GM23338 (cell line): ENCODE measurements at regions not wholly inside any gene's neighbourhood (a gene's known extent, or its start where the extent isn't known, plus 50 kb on each side); places are given as distances from the start of the nearest gene placed in this dataset.

Experiments used
- ATAC-seq: fragments of 200-7000 bp; cut with Tn5 transposase; 3 replicates; pipeline ENCODE4 v1.9.1; 2020
- DNase-seq: peaks from one replicate; pipeline ENCODE4 v3.0.0-alpha.2; 2015; ENCODE audit warnings: low spot score
- H2AFZ ChIP-seq: fragments of 200-600 bp; sonication (generic); 2 replicates; pipeline ENCODE4 v1.8.0; 2016; ENCODE audit warnings: antibody characterized with exemption, mild to moderate bottlenecking, moderate library complexity
- H3F3A ChIP-seq: fragments of 200-600 bp; sonication (generic); replicated peaks from 2 replicates; pipeline ENCODE4 v1.8.0; 2017; ENCODE audit warnings: antibody characterized with exemption, mixed run types, low read depth
- H3K27ac ChIP-seq: fragments of 200-600 bp; sonication (generic); 2 replicates; pipeline ENCODE4 v1.6.1; 2016; ENCODE audit warnings: low read depth
- H3K27me3 ChIP-seq: fragments of 200-600 bp; sonication (generic); 2 replicates; pipeline ENCODE4 v1.8.0; 2016; ENCODE audit warnings: mild to moderate bottlenecking, mixed run types, moderate library complexity; ENCODE audit not compliant: insufficient read depth
- H3K36me3 ChIP-seq: fragments of 200-600 bp; sonication (generic); 2 replicates; pipeline ENCODE4 v1.8.0; 2016; ENCODE audit warnings: mild to moderate bottlenecking; ENCODE audit not compliant: insufficient read depth
- H3K4me1 ChIP-seq: fragments of 200-600 bp; sonication (generic); 2 replicates; pipeline ENCODE4 v1.8.0; 2016; ENCODE audit warnings: mild to moderate bottlenecking, moderate library complexity; ENCODE audit not compliant: insufficient read depth
- H3K4me2 ChIP-seq: fragments of 200-600 bp; sonication (generic); 2 replicates; pipeline ENCODE4 v1.7.1; 2017; ENCODE audit warnings: mixed run types
- H3K4me3 ChIP-seq: fragments of 200-600 bp; sonication (generic); 2 replicates; pipeline ENCODE4 v1.6.1; 2016; ENCODE audit warnings: mixed run types
- H3K79me2 ChIP-seq: fragments of 200-600 bp; sonication (generic); replicated peaks from 2 replicates; pipeline ENCODE4 v1.8.0; 2017; ENCODE audit warnings: mild to moderate bottlenecking; ENCODE audit not compliant: insufficient read depth
- H3K9me2 ChIP-seq: fragments of 200-600 bp; sonication (generic); 2 replicates; pipeline ENCODE4 v1.8.0; 2017; ENCODE audit not compliant: insufficient read depth
- H4K20me1 ChIP-seq: fragments of 200-600 bp; sonication (generic); replicated peaks from 2 replicates; pipeline ENCODE4 v1.8.0; 2017; ENCODE audit warnings: mild to moderate bottlenecking; ENCODE audit not compliant: insufficient read depth
- H3K27ac Mint-ChIP-seq: 2 replicates; pipeline ENCODE4 v1.8.0; 2020; ENCODE audit warnings: inconsistent platforms, mild to moderate bottlenecking, moderate library complexity, mixed read lengths
- H3K27me3 Mint-ChIP-seq: 3 replicates; pipeline ENCODE4 v1.8.0; 2022; ENCODE audit warnings: low read depth, mild to moderate bottlenecking, moderate library complexity, mixed read lengths, inconsistent platforms; ENCODE audit not compliant: insufficient read depth, poor library complexity
- H3K36me3 Mint-ChIP-seq: 3 replicates; pipeline ENCODE4 v1.8.0; 2021; ENCODE audit warnings: low read depth, mild to moderate bottlenecking, inconsistent platforms, moderate library complexity, mixed read lengths
- H3K4me1 Mint-ChIP-seq: 3 replicates; pipeline ENCODE4 v1.8.0; 2020; ENCODE audit warnings: mild to moderate bottlenecking, inconsistent platforms, mixed read lengths
- H3K4me3 Mint-ChIP-seq: 3 replicates; pipeline ENCODE4 v1.8.0; 2021; ENCODE audit warnings: moderate library complexity, mild to moderate bottlenecking, inconsistent platforms, mixed read lengths
- H3K9me3 Mint-ChIP-seq: 3 replicates; pipeline ENCODE4 v1.8.0; 2020; ENCODE audit warnings: moderate library complexity, mild to moderate bottlenecking, inconsistent platforms, mixed read lengths
- CREB1 ChIP-seq: fragments of 250-450 bp; sonication (Bioruptor Pico); IDR thresholded peaks from 2 replicates; pipeline ENCODE4 v1.5.0; 2020; ENCODE audit warnings: low read depth, mild to moderate bottlenecking, moderate library complexity
- JUNB ChIP-seq: IDR thresholded peaks from one replicate; pipeline ENCODE4 v1.6.1; 2016; ENCODE audit warnings: antibody characterized with exemption; ENCODE audit not compliant: unreplicated experiment
- NANOG ChIP-seq: IDR thresholded peaks from 2 replicates; pipeline ENCODE4 v1.6.1; 2016; ENCODE audit warnings: antibody characterized with exemption, borderline replicate concordance
- STAT1 ChIP-seq: IDR thresholded peaks from one replicate; pipeline ENCODE4 v1.6.1; 2016; ENCODE audit warnings: antibody characterized with exemption; ENCODE audit not compliant: unreplicated experiment
- ZNF114 ChIP-seq: fragments of 250-450 bp; sonication (Bioruptor Pico); IDR thresholded peaks from 2 replicates; pipeline ENCODE4 v1.5.0; 2020; ENCODE audit warnings: mild to moderate bottlenecking, moderate library complexity
- ZNF331 ChIP-seq: fragments of 250-450 bp; sonication (Bioruptor Pico); IDR thresholded peaks from 2 replicates; pipeline ENCODE4 v1.5.0; 2020; ENCODE audit warnings: low read depth, mild to moderate bottlenecking, moderate library complexity
- TF ChIP-seq, protein P1 (sequence below): IDR thresholded peaks from one replicate; pipeline ENCODE4 v1.6.1; 2018; ENCODE audit warnings: antibody characterized with exemption; ENCODE audit not compliant: unreplicated experiment
- TF ChIP-seq, protein P2 (sequence below): IDR thresholded peaks from 2 replicates; pipeline ENCODE4 v1.6.1; 2016; ENCODE audit warnings: antibody characterized with exemption

DNA sequence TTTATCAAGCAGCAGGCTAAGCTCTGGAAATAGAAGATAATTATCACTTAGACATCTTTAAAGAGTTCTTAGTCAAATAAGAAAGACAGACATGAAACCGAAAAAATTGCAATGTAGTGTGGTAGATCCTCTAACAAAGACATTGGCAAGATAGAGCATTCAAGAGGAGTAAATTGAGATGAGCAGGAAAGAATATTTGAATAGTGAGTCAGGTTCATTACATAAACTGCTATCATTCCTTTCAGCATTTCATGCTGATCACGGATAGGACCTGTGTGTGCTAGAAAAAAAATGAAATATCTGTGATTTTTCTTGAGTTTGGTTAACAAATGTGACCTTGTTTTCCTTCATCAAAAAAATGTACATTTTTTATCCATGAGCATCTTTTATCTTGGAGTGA lies 460.9 kb downstream of the OTOL1 start:
- Histone ChIP-seq H2AFZ (no peak overlapping the region), H3K4me2 (no peak overlapping the region), H3K9me2 (peaks cover 2% of the 10 kb centered on the region; the same call in 1 of the 2 replicates), H3K27ac (no peak overlapping the region), H3F3A (no peaks in the 10 kb centered on the region), H4K20me1 (no peaks in the 10 kb centered on the region), H3K4me1 (no peaks in the 10 kb centered on the region), H3K4me3 (no peak overlapping the region), H3K36me3 (no peaks in the 10 kb centered on the region), H3K27me3 (no peaks in the 10 kb centered on the region), H3K79me2 (no peaks in the 10 kb centered on the region)
- Mint-ChIP-seq H3K4me1 (no peaks in the 10 kb centered on the region), H3K36me3 (no peaks in the 10 kb centered on the region), H3K9me3 (peaks cover 2% of the 10 kb centered on the region; the same call in 2 of the 3 replicates), H3K4me3 (no peak overlapping the region), H3K27me3 (no peaks in the 10 kb centered on the region), H3K27ac (no peak overlapping the region)
- DNase-seq = no peak
- no peak for ATAC-seq
- TF ChIP-seq CREB1 (CRISPR knock-in tag) (no peak), JUNB (no peak), NANOG (no peak), STAT1 (no peak), ZNF114 (no peak), ZNF331 (no peak)

DNA sequence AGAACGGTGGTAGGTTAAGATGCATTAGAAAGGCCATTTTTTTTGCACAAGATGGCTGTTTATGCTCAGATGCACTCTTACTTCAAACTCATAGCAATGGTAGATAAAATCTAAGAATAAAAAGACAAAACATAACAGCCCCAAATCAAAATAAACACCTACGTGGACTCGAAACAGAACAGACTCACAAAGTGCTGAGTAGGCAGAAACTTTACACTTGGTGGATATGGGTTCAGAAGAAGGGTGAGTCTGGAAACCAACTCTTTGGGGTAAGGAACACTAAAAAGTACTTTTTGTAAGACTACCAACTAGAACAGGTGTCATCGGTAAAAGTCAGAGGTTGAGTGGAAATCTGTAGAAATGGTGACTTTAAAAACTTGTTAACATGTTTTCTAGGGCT lies 468.2 kb downstream of the OTOL1 start:
- DNase-seq (no peak), ATAC-seq (no peak)
- H3K79me2 ChIP-seq = no peaks in the 10 kb centered on the region
- H3K9me2 ChIP-seq = peaks cover 7% of the 10 kb centered on the region
- no peak overlapping the region for H3K4me2 ChIP-seq
- Mint-ChIP-seq H3K9me3 (peaks cover 17% of the 10 kb centered on the region), H3K36me3 (peaks cover 5% of the 10 kb centered on the region), H3K27me3 (peaks cover 2% of the 10 kb centered on the region), H3K27ac (no peak overlapping the region), H3K4me3 (no peak overlapping the region), H3K4me1 (no peaks in the 10 kb centered on the region)
- H3K4me3 ChIP-seq = no peak overlapping the region
- H3K4me1 ChIP-seq = no peaks in the 10 kb centered on the region
- no peaks in the 10 kb centered on the region for H3K36me3 ChIP-seq
- no peak overlapping the region for H2AFZ ChIP-seq
- H4K20me1 ChIP-seq = no peaks in the 10 kb centered on the region
- no peak overlapping the region for H3K27ac ChIP-seq
- no peak for TF ChIP-seq NANOG
- H3K27me3 ChIP-seq = no peaks in the 10 kb centered on the region
- H3F3A ChIP-seq = no peaks in the 10 kb centered on the region

DNA sequence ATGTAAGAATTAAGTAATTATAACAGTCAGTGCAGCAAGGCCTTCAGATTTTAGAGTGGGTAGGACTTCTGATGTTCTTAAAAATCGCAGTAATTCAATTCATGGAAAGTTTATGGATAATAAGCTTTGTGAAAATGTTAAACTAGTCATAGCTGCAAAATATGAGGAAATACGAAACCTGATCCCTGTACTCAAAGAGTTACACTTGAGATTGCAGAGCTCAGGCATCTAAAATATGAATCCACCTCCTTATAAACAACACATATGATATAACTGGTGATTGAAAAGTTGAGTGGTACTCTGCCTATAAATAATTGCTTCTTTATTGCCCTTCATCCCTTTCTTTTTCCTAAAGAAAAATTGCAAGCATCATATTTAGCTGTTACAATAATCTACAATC lies 473.3 kb downstream of the OTOL1 start:
- Histone ChIP-seq H3K4me2 (no peak overlapping the region), H3K9me2 (no peaks in the 10 kb centered on the region), H3K27ac (no peak overlapping the region), H3K36me3 (no peaks in the 10 kb centered on the region), H4K20me1 (no peaks in the 10 kb centered on the region), H3K79me2 (no peaks in the 10 kb centered on the region), H3K4me1 (no peaks in the 10 kb centered on the region), H3K27me3 (no peaks in the 10 kb centered on the region), H3K4me3 (no peak overlapping the region), H3F3A (no peaks in the 10 kb centered on the region), H2AFZ (no peak overlapping the region; the same call in 1 of the 2 replicates)
- Mint-ChIP-seq H3K4me3 (no peak overlapping the region), H3K36me3 (no peaks in the 10 kb centered on the region), H3K27ac (no peak overlapping the region), H3K4me1 (no peaks in the 10 kb centered on the region), H3K27me3 (no peaks in the 10 kb centered on the region), H3K9me3 (no peaks in the 10 kb centered on the region; the same call in 2 of the 3 replicates)
- no peak for DNase-seq
- TF ChIP-seq ZNF114 = no peak
- TF ChIP-seq, protein P1, sequence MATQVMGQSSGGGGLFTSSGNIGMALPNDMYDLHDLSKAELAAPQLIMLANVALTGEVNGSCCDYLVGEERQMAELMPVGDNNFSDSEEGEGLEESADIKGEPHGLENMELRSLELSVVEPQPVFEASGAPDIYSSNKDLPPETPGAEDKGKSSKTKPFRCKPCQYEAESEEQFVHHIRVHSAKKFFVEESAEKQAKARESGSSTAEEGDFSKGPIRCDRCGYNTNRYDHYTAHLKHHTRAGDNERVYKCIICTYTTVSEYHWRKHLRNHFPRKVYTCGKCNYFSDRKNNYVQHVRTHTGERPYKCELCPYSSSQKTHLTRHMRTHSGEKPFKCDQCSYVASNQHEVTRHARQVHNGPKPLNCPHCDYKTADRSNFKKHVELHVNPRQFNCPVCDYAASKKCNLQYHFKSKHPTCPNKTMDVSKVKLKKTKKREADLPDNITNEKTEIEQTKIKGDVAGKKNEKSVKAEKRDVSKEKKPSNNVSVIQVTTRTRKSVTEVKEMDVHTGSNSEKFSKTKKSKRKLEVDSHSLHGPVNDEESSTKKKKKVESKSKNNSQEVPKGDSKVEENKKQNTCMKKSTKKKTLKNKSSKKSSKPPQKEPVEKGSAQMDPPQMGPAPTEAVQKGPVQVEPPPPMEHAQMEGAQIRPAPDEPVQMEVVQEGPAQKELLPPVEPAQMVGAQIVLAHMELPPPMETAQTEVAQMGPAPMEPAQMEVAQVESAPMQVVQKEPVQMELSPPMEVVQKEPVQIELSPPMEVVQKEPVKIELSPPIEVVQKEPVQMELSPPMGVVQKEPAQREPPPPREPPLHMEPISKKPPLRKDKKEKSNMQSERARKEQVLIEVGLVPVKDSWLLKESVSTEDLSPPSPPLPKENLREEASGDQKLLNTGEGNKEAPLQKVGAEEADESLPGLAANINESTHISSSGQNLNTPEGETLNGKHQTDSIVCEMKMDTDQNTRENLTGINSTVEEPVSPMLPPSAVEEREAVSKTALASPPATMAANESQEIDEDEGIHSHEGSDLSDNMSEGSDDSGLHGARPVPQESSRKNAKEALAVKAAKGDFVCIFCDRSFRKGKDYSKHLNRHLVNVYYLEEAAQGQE = no peak
- TF ChIP-seq, protein P2, sequence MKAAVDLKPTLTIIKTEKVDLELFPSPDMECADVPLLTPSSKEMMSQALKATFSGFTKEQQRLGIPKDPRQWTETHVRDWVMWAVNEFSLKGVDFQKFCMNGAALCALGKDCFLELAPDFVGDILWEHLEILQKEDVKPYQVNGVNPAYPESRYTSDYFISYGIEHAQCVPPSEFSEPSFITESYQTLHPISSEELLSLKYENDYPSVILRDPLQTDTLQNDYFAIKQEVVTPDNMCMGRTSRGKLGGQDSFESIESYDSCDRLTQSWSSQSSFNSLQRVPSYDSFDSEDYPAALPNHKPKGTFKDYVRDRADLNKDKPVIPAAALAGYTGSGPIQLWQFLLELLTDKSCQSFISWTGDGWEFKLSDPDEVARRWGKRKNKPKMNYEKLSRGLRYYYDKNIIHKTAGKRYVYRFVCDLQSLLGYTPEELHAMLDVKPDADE = no peak
- no peak for ATAC-seq
